ENCODE measurements at regions not wholly inside any gene's neighbourhood (a gene's known extent, or its start where the extent isn't known, plus 50 kb on each side); places are given as distances from the start of the nearest gene placed in this dataset.
A peak's percentile ranks its signal among the peaks of the same experiment; 100 is the strongest.
"Not testable (repeated sequence)": the region's sequence is repeated elsewhere in the genome, so short reads cannot be mapped to it uniquely, and the experiment has no call there.

GRCh38 chr14:80313806-80314205, 102.5 kb upstream of the DIO2 start:
- ATAC-seq, result no peak
- intact Hi-C loops (cut with micrococcal nuclease), result no loop called here
- no peak for DNase-seq

- DNase-seq (no peak), ATAC-seq (peak; percentile 85)
- intact Hi-C loops (cut with micrococcal nuclease), result no loop called here
Observed at GRCh38 chr14:80310938-80311750, 99.8 kb upstream of the DIO2 start.

DNA sequence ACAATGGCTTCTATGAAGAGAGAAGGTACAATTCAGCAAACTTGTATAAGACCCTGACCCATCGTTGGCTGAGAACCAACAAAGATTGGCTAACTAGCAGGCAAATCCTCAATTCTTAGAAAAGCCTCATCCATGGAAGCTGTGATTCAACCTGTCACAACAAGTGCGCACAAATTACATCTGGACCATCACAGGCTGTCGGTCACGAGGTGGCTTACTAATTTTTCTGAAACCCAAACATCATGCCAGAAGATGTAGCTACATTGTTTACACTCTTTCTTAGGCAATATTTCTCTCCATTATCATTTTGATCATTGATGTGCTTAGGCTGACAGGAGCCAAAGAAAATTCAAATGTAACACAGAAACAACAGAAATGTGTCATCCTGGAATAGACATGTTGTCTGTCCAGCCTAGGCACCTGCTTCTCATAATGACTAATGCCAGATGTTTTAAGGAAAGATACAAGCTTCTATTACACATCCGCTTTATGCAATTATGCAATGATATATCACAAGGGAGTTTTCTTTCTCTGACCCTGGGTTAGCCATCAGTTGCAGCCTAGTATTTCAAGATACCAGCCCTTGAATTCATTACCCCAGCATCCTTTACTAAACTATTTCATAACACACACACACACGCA, 92.9 kb upstream of the DIO2 start:
- intact Hi-C loops (cut with micrococcal nuclease), result no loop called here
- DNase-seq (peak; percentile 25), ATAC-seq (peak; percentile 92)

DNA sequence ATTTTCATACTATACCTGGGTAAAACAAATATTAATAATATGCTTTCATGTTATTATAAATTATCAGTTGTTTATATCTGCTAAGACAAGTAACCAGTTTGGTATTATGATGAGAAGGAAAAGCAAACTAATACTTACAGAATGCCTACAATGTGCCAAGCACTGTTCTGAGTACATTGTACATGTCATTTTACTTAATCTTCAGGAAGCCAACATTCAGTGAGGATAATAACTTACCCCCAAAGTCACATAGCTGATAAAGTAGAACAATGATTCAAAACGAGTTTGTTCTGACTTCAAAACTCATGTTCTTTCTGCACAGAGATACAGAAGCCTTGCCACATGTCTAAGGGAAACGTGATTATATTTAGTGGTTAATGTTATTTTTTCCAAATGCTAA, 89.0 kb upstream of the DIO2 start:
- DNase-seq (no peak), ATAC-seq (no peak)
- intact Hi-C loops (cut with micrococcal nuclease), result no loop called here

GRCh38 chr14:80298491-80299017, 87.2 kb upstream of the DIO2 start:
- ATAC-seq (no peak), DNase-seq (no peak)
- intact Hi-C loops (cut with micrococcal nuclease), result no loop called here

- ATAC-seq (no peak), DNase-seq (no peak)
- intact Hi-C loops (cut with micrococcal nuclease), result no loop called here
Observed at GRCh38 chr14:80291101-80291500, 79.8 kb upstream of the DIO2 start.

GRCh38 chr14:80286744-80287143, 75.4 kb upstream of the DIO2 start:
- ATAC-seq; intact Hi-C loops (cut with micrococcal nuclease); DNase-seq: not testable (repeated sequence)

DNA sequence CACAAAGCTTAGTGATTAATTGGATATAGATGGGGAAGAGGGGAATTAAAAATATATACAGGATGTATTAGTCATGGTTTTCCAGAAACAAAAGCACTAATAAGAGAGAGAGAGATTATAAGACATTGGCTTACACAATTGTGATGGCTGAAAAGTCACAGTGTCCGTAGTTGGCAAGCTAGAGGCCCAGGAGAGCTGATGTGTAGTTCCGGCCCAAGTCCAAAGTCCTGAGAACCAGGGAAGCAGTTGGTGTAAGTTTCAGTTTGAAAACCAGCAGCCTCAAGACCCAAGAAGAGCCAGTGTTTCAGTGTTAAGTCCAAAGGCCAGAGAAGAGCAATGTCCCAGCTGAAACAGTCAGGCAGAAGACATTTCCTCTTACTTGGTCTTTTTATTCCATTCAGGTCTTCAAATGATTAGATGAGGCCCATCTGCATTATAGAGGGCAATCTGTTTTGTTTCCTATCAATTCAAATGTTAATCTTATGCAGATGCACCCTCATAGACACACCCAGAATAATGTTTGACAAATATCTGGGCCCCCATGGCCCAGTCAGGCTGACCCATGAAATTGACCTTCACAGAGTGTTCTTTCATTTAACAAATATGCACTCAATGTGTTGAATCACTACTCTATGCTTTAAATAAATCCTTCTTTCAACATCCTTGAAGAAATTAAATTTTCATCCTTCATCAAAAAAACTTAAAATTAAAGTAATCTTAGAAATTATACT, 67.2 kb upstream of the DIO2 start:
- DNase-seq (peak; percentile 39), ATAC-seq (peak; percentile 93)
- intact Hi-C loops (cut with micrococcal nuclease), result no loop called here

- ATAC-seq (no peak), DNase-seq (no peak)
- intact Hi-C loops (cut with micrococcal nuclease), result no loop called here
Observed at GRCh38 chr14:80275208-80275850, 64.0 kb upstream of the DIO2 start.

DNA sequence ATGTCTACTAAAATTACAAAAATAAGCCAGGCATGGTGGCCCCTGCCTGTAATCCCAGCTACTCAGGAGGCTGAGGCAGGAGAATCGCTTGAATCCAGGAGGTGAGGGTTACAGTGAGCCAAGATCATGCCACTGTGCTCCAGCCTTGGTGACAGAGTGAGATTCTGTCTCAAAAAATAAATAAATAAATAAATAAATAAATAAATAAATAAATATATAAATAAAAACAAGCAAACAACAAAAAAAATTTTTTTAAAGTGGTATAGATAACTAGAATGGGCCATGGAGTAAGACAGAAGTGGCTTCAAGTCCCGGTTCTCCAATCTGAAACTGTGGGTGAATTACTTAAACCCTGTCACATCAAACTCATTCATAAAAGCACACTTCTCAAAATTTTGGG, 63.0 kb upstream of the DIO2 start:
- not testable (repeated sequence) for DNase-seq, ATAC-seq

DNA sequence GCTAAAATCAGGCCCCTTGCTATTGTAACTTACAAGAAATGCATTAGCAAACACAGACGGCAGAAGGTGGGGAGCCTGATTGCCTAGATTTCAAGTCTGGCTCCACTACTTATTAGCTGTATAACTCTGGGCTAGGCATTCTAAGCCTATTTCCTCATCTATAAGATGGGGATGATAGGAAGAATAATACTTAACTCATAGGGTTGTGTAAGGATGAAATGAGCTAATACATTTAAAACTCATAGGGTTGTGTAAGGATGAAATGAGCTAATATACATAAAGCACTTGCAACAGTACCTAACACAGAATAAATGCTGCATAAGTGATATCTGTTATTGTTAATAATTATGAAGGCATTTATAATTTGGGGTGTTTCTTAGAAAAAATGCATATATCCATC, 60.1 kb upstream of the DIO2 start:
- DNase-seq (no peak), ATAC-seq (no peak)
- intact Hi-C loops (cut with micrococcal nuclease), result no loop called here

More for the DNA sequence above, 63.0 kb upstream of the DIO2 start:
- intact Hi-C loops (cut with micrococcal nuclease), result not testable (repeated sequence)

- intact Hi-C loops (cut with micrococcal nuclease), result no loop called here
- no peak for DNase-seq
- peak; percentile 33 for ATAC-seq
Observed at GRCh38 chr14:80269353-80269925, 58.1 kb upstream of the DIO2 start.

- intact Hi-C loops (cut with micrococcal nuclease), result no loop called here
- DNase-seq (no peak), ATAC-seq (no peak)
Observed at GRCh38 chr14:80266930-80267329, 55.6 kb upstream of the DIO2 start.

DNA sequence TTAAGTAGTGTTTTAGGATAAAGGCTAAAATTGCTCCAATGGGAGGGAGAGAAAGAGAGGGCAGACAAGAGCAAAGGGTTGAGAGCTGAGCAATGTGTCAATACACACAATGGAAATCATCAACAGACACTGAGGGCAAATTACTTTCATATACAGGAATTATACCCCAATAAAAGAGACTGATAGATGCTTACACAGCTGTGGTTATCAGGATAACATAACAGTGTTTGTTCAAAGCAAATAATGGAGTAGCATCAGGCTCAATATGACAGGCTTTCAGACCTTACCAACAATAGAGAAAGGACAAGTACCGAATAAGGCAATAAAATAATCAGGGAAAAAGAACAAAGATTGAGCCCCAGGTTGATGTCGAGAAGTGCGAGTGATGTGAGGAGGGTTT, 53.4 kb upstream of the DIO2 start:
- DNase-seq (no peak), ATAC-seq (no peak)
- intact Hi-C loops (cut with micrococcal nuclease), result no loop called here

Data from left ventricle myocardium superior (tissue), 1 donor.